Peyer's patch (tissue), 4 donors: ENCODE measurements at regions not wholly inside any gene's neighbourhood (a gene's known extent, or its start where the extent isn't known, plus 50 kb on each side); places are given as distances from the start of the nearest gene placed in this dataset.
"Not testable (repeated sequence)": the region's sequence is repeated elsewhere in the genome, so short reads cannot be mapped to it uniquely, and the experiment has no call there.

Experiments
- DNase-seq, 3 donors: peaks; one replicate each; pipeline ENCODE4 v3.0.0-alpha.2; 2017 to 2019
- H3K27ac ChIP-seq, 4 donors: fragments of 200-600 bp; sonication (generic); one replicate each; pipeline ENCODE4 v1.5.1; 2016 to 2019
- H3K27me3 ChIP-seq, 2 donors: fragments of 200-600 bp; sonication (generic); one replicate each; pipeline ENCODE4 v1.5.1; 2019
- H3K36me3 ChIP-seq, 3 donors: fragments of 200-600 bp; sonication (generic); one replicate each; pipeline ENCODE4 v1.5.1; 2016 to 2019
- H3K4me1 ChIP-seq, 4 donors: fragments of 200-600 bp; sonication (generic); one replicate each; pipeline ENCODE4 v1.5.1; 2016 to 2019
- H3K4me3 ChIP-seq, 4 donors: fragments of 200-600 bp; sonication (generic); 1 replicate in 3 of 4; 2 replicates in 1 of 4; pipeline ENCODE4 v1.5.1; 2016 to 2019; ENCODE audit warnings: mild to moderate bottlenecking in 1 of 4
- H3K9me3 ChIP-seq, 4 donors: fragments of 200-600 bp; sonication (generic); one replicate each; pipeline ENCODE4 v1.5.1; 2016 to 2019; ENCODE audit warnings: mild to moderate bottlenecking in 1 of 4
- CTCF ChIP-seq, 6 experiments: fragments of 450-650 bp in 4 of 6; fragments of 200-600 bp in 2 of 6; sonication (generic) in 1 of 6; IDR thresholded peaks; one replicate each; pipeline ENCODE4 v1.5.1; 2017 to 2019; ENCODE audit warnings: antibody characterized with exemption in 6 of 6, mild to moderate bottlenecking in 3 of 6, moderate library complexity in 1 of 6
- POLR2A ChIP-seq, 2 donors: fragments of 450-650 bp; IDR thresholded peaks; one replicate each; pipeline ENCODE4 v1.5.1; 2017; ENCODE audit warnings: antibody characterized with exemption in 2 of 2, mild to moderate bottlenecking in 2 of 2, moderate library complexity in 2 of 2

GRCh38 chr11:34730544-34731295 lies 109.8 kb downstream of the EHF start:
- H3K4me3 ChIP-seq, result no peak overlapping the region
- no peaks in the 10 kb centered on the region for H3K36me3 ChIP-seq
- no peaks in the 10 kb centered on the region for H3K27me3 ChIP-seq
- DNase-seq, result no peak
- H3K4me1 ChIP-seq, result no peaks in the 10 kb centered on the region
- H3K27ac ChIP-seq, result no peak overlapping the region
- H3K9me3 ChIP-seq, result no peaks in the 10 kb centered on the region
- TF ChIP-seq CTCF (IDR thresholded peaks at IDR 0.05), result no peak
- TF ChIP-seq POLR2A (IDR thresholded peaks at IDR 0.05), result no peak

- no peaks in the 10 kb centered on the region for H3K9me3 ChIP-seq
- no peaks in the 10 kb centered on the region for H3K4me1 ChIP-seq
- H3K27me3 ChIP-seq, result no peaks in the 10 kb centered on the region
- DNase-seq, result no peak
- H3K4me3 ChIP-seq, result no peak overlapping the region
- H3K27ac ChIP-seq, result no peak overlapping the region
- no peaks in the 10 kb centered on the region for H3K36me3 ChIP-seq
- TF ChIP-seq POLR2A (IDR thresholded peaks at IDR 0.05), result no peak
Observed at GRCh38 chr11:34728609-34729008, 107.7 kb downstream of the EHF start.

GRCh38 chr11:34727228-34727737 lies 106.4 kb downstream of the EHF start:
- Histone ChIP-seq H3K4me1 (no peaks in the 10 kb centered on the region), H3K27me3 (no peaks in the 10 kb centered on the region), H3K36me3 (no peaks in the 10 kb centered on the region), H3K27ac (no peak overlapping the region), H3K4me3 (no peak overlapping the region), H3K9me3 (no peaks in the 10 kb centered on the region)
- no peak for TF ChIP-seq POLR2A (IDR thresholded peaks at IDR 0.05)
- no peak for TF ChIP-seq CTCF (IDR thresholded peaks at IDR 0.05)
- no peak for DNase-seq

- TF ChIP-seq CTCF (IDR thresholded peaks at IDR 0.05), result no peak
- TF ChIP-seq POLR2A (IDR thresholded peaks at IDR 0.05), result no peak
- no peaks in the 10 kb centered on the region for H3K4me1 ChIP-seq
- DNase-seq, result no peak
- H3K36me3 ChIP-seq, result no peaks in the 10 kb centered on the region
- H3K4me3 ChIP-seq, result no peak overlapping the region
- no peaks in the 10 kb centered on the region for H3K9me3 ChIP-seq
- no peaks in the 10 kb centered on the region for H3K27me3 ChIP-seq
- H3K27ac ChIP-seq, result no peak overlapping the region
Observed at GRCh38 chr11:34724973-34725372, 104.1 kb downstream of the EHF start.

GRCh38 chr11:34721646-34722045 lies 100.8 kb downstream of the EHF start:
- H3K27me3 ChIP-seq, result no peaks in the 10 kb centered on the region
- H3K27ac ChIP-seq, result no peak overlapping the region
- H3K4me1 ChIP-seq, result no peaks in the 10 kb centered on the region
- H3K36me3 ChIP-seq, result no peaks in the 10 kb centered on the region
- no peaks in the 10 kb centered on the region for H3K9me3 ChIP-seq
- H3K4me3 ChIP-seq, result no peak overlapping the region
- TF ChIP-seq CTCF (IDR thresholded peaks at IDR 0.05) (no peak), POLR2A (IDR thresholded peaks at IDR 0.05) (no peak)
- DNase-seq, result no peak

GRCh38 chr11:34719303-34719848 lies 98.5 kb downstream of the EHF start:
- Histone ChIP-seq H3K9me3 (no peaks in the 10 kb centered on the region), H3K4me3 (no peak overlapping the region), H3K4me1 (no peaks in the 10 kb centered on the region), H3K27me3 (no peaks in the 10 kb centered on the region), H3K36me3 (no peaks in the 10 kb centered on the region), H3K27ac (no peak overlapping the region)
- DNase-seq, result no peak
- TF ChIP-seq POLR2A (IDR thresholded peaks at IDR 0.05) (no peak), CTCF (IDR thresholded peaks at IDR 0.05) (no peak)

GRCh38 chr11:34713631-34714030 lies 92.7 kb downstream of the EHF start:
- H3K27ac ChIP-seq, result not testable (repeated sequence)

More at GRCh38 chr11:34713631-34714030, 92.7 kb downstream of the EHF start:
- H3K36me3 ChIP-seq, DNase-seq, H3K4me1 ChIP-seq, H3K27me3 ChIP-seq, H3K4me3 ChIP-seq: not testable (repeated sequence)
- H3K9me3 ChIP-seq, result peaks cover 0 to 14% (median 0%) of the 10 kb centered on the region in 4 donors
